HEK293 (cell line): ENCODE measurements at regions not wholly inside any gene's neighbourhood (a gene's known extent, or its start where the extent isn't known, plus 50 kb on each side); places are given as distances from the start of the nearest gene placed in this dataset.

ENCODE experiments used
- CTCF ChIA-PET: fragments of 350-600 bp; formaldehyde crosslinking; extraction: SDS; loops from one replicate; lab custom pipeline; 2021; ENCODE audit warnings: antibody characterized with exemption; lab: Yijun Ruan, JAX
- POLR2A ChIA-PET: fragments of 300-600 bp; formaldehyde crosslinking; extraction: SDS; loops from one replicate; lab custom pipeline; 2020; ENCODE audit warnings: antibody characterized with exemption, inconsistent platforms; lab: Yijun Ruan, JAX
- H3K27ac ChIP-seq: fragments of 200-500 bp; sonication (Bioruptor generic); 2 replicates; pipeline ENCODE4 v1.5.1; 2014; ENCODE audit warnings: low read depth, low read length, control low read depth, inconsistent platforms; ENCODE audit errors: extremely low read depth
- H3K36me3 ChIP-seq, 2 experiments: fragments of 200-500 bp in 1 of 2; sonication (Bioruptor generic) in 1 of 2; 1 replicate in 1 of 2; 2 replicates in 1 of 2; pipeline ENCODE4 v1.5.1; 2014 to 2017; ENCODE audit warnings: inconsistent platforms in 2 of 2, low read length in 2 of 2; ENCODE audit not compliant: control insufficient read depth in 2 of 2, insufficient read depth in 1 of 2
- H3K4me1 ChIP-seq: fragments of 200-500 bp; sonication (Bioruptor generic); 2 replicates; pipeline ENCODE4 v1.5.1; 2014; ENCODE audit warnings: mild to moderate bottlenecking, low read length, inconsistent platforms; ENCODE audit not compliant: control insufficient read depth, insufficient read depth
- H3K4me3 ChIP-seq: 2 replicates; pipeline ENCODE4 v1.5.1; 2011; ENCODE audit warnings: low read depth, mild to moderate bottlenecking, control low read depth, low read length, moderate library complexity
- H3K9me3 ChIP-seq: fragments of 200-500 bp; sonication (Bioruptor generic); 2 replicates; pipeline ENCODE4 v1.5.1; 2014; ENCODE audit warnings: low read depth, low read length, inconsistent platforms; ENCODE audit not compliant: control insufficient read depth, insufficient read depth
- BCL11B ChIP-seq: fragments of 450-650 bp; formaldehyde crosslinking; IDR thresholded peaks from 2 replicates; pipeline ENCODE4 v1.5.1; 2016; ENCODE audit warnings: low read depth, missing biosample characterization, missing genetic modification characterization
- CTCF ChIP-seq: fragments of 450-650 bp; formaldehyde crosslinking; IDR thresholded peaks from 2 replicates; pipeline ENCODE4 v1.5.1; 2016; ENCODE audit warnings: missing biosample characterization, missing genetic modification characterization
- KLF9 ChIP-seq: fragments of 450-650 bp; formaldehyde crosslinking; IDR thresholded peaks from 2 replicates; pipeline ENCODE4 v1.5.1; 2016; ENCODE audit warnings: missing biosample characterization, missing genetic modification characterization, low read depth
- PRDM4 ChIP-seq: fragments of 450-650 bp; formaldehyde crosslinking; IDR thresholded peaks from 2 replicates; pipeline ENCODE4 v1.5.1; 2017; ENCODE audit warnings: missing biosample characterization, missing genetic modification characterization
- PRDM6 ChIP-seq: fragments of 450-650 bp; formaldehyde crosslinking; IDR thresholded peaks from 2 replicates; pipeline ENCODE4 v1.5.1; 2017; ENCODE audit warnings: missing biosample characterization, missing genetic modification characterization
- ZIC2 ChIP-seq: fragments of 450-650 bp; formaldehyde crosslinking; IDR thresholded peaks from 2 replicates; pipeline ENCODE4 v1.5.1; 2016; ENCODE audit warnings: missing biosample characterization, missing genetic modification characterization
- ZNF148 ChIP-seq: fragments of 450-650 bp; formaldehyde crosslinking; IDR thresholded peaks from 2 replicates; pipeline ENCODE4 v1.5.0; 2017; ENCODE audit warnings: missing biosample characterization, missing genetic modification characterization, borderline replicate concordance
- ZNF19 ChIP-seq: fragments of 450-650 bp; formaldehyde crosslinking; IDR thresholded peaks from 2 replicates; pipeline ENCODE4; 2016; ENCODE audit warnings: missing biosample characterization, missing genetic modification characterization, low read depth
- ZNF394 ChIP-seq: fragments of 450-650 bp; formaldehyde crosslinking; IDR thresholded peaks from 2 replicates; pipeline ENCODE4 v1.5.1; 2016; ENCODE audit warnings: missing biosample characterization, missing genetic modification characterization, mild to moderate bottlenecking, moderate library complexity, borderline replicate concordance
- ZNF530 ChIP-seq: fragments of 450-650 bp; formaldehyde crosslinking; IDR thresholded peaks from 2 replicates; pipeline ENCODE4 v1.5.1; 2016; ENCODE audit warnings: low read depth, missing biosample characterization, missing genetic modification characterization
- ZNF555 ChIP-seq: fragments of 450-650 bp; formaldehyde crosslinking; conservative IDR thresholded peaks from 2 replicates; pipeline ENCODE4 v1.5.1; 2017; ENCODE audit warnings: missing biosample characterization, mild to moderate bottlenecking, missing genetic modification characterization, inconsistent platforms
- ZNF626 ChIP-seq: fragments of 450-650 bp; sonication (Bioruptor Pico); formaldehyde crosslinking; IDR thresholded peaks from 2 replicates; pipeline ENCODE4 v1.5.1; 2018; ENCODE audit warnings: missing biosample characterization, missing genetic modification characterization, inconsistent platforms
- ZNF660 ChIP-seq: fragments of 450-650 bp; IDR thresholded peaks from 2 replicates; pipeline ENCODE4 v1.5.1; 2018; ENCODE audit warnings: missing biosample characterization, mild to moderate bottlenecking, missing genetic modification characterization
- ZNF785 ChIP-seq: fragments of 450-650 bp; formaldehyde crosslinking; IDR thresholded peaks from 2 replicates; pipeline ENCODE4 v1.5.1; 2016; ENCODE audit warnings: missing biosample characterization, missing genetic modification characterization
- ZXDB ChIP-seq: fragments of 450-650 bp; formaldehyde crosslinking; IDR thresholded peaks from 2 replicates; pipeline ENCODE4 v1.5.1; 2016; ENCODE audit warnings: missing biosample characterization, missing genetic modification characterization
- TF ChIP-seq, protein P1 (sequence below): fragments of 450-650 bp; formaldehyde crosslinking; conservative IDR thresholded peaks from 2 replicates; pipeline ENCODE4 v1.5.1; 2016; ENCODE audit warnings: low read depth, missing biosample characterization, missing genetic modification characterization
- TF ChIP-seq, protein P2 (sequence below): fragments of 450-650 bp; formaldehyde crosslinking; IDR thresholded peaks from 2 replicates; pipeline ENCODE4; 2016; ENCODE audit warnings: missing biosample characterization, missing genetic modification characterization

DNA sequence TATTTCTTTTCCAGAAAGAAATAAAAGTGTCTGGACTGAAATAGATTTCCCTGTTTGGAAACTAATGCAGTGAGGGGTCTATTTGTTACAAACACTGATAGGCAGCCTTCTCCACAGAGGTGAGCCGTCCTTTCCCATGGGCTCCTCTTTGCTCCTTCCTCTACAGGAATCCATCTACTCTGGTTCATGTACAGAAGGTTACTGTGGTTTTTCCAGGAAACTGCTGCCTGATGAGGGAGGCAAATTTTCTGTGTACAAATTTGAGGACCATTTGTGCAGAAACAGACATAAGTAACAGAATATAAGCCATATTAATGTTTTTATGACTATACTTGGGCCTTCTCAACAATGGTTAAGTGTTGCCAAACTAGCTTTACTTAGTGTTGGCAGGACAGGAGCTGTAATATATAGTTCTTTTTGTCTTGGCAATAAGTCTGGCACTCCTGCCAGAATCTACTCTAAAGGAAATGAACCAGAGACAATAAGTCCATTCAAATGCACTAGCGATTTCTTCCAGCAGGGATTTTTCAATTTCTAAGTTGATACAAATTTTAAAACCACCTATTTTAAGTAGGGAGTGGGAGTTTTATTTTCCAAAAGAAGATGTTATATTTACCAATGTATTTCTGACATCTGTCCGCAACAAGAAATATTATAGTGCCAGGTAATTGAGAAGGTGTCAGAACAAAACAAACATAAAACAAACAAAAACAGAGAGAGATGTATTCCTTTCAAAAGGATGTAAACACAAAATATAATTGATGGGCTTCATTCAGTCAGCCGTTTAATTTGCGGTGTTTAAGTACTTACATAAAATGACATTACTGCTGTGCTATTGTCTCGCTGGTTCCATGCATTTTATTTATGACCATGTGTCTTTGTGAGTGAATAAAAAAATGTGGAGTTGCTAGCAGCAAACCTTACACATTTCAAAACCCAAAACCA is 91.0 kb upstream of the NFE2L3 start (continued):
- TF ChIP-seq ZNF148 (tag by site-specific recombination) (peak; percentile 92; the same call in 1 of the 2 replicates), ZNF394 (tag by site-specific recombination) (no peak), KLF9 (tag by site-specific recombination) (no peak), ZNF555 (no peak), ZNF785 (tag by site-specific recombination) (no peak), CTCF (tag by site-specific recombination) (no peak), PRDM4 (peak; percentile 80; the same call in 1 of the 2 replicates), ZNF626 (tag by site-specific recombination) (no peak), ZNF530 (no peak), ZXDB (tag by site-specific recombination) (0 out of 2 replicates have a peak, but pooled peaks have one; percentile 31)

- POLR2A ChIA-PET, result no interaction called here
- CTCF ChIA-PET, result interaction anchor here (0.6 to 1.5 kb wide), 10 partner anchors 11 to 1544 kb away, joined by 3 to 7 read pairs (median 3); no protein-coding TSS in a partner anchor
- 0 out of 2 replicates have a peak, but pooled peaks have one; percentile 2 for TF ChIP-seq PRDM6 (tag by site-specific recombination)
- TF ChIP-seq ZIC2 (tag by site-specific recombination), result peak; percentile 96
- TF ChIP-seq, protein P1, sequence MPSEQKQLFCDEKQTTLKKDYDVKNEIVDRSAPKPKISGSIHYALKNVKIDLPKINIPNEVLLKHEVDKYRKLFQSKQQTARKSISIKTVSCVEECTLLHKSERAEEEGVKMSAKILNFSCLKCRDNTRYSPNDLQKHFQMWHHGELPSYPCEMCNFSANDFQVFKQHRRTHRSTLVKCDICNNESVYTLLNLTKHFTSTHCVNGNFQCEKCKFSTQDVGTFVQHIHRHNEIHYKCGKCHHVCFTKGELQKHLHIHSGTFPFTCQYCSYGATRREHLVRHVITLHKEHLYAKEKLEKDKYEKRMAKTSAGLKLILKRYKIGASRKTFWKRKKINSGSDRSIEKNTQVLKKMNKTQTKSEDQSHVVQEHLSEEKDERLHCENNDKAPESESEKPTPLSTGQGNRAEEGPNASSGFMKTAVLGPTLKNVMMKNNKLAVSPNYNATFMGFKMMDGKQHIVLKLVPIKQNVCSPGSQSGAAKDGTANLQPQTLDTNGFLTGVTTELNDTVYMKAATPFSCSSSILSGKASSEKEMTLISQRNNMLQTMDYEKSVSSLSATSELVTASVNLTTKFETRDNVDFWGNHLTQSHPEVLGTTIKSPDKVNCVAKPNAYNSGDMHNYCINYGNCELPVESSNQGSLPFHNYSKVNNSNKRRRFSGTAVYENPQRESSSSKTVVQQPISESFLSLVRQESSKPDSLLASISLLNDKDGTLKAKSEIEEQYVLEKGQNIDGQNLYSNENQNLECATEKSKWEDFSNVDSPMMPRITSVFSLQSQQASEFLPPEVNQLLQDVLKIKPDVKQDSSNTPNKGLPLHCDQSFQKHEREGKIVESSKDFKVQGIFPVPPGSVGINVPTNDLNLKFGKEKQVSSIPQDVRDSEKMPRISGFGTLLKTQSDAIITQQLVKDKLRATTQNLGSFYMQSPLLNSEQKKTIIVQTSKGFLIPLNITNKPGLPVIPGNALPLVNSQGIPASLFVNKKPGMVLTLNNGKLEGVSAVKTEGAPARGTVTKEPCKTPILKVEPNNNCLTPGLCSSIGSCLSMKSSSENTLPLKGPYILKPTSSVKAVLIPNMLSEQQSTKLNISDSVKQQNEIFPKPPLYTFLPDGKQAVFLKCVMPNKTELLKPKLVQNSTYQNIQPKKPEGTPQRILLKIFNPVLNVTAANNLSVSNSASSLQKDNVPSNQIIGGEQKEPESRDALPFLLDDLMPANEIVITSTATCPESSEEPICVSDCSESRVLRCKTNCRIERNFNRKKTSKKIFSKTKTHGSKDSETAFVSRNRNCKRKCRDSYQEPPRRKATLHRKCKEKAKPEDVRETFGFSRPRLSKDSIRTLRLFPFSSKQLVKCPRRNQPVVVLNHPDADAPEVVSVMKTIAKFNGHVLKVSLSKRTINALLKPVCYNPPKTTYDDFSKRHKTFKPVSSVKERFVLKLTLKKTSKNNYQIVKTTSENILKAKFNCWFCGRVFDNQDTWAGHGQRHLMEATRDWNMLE (tag by site-specific recombination), result no peak
- TF ChIP-seq, protein P2, sequence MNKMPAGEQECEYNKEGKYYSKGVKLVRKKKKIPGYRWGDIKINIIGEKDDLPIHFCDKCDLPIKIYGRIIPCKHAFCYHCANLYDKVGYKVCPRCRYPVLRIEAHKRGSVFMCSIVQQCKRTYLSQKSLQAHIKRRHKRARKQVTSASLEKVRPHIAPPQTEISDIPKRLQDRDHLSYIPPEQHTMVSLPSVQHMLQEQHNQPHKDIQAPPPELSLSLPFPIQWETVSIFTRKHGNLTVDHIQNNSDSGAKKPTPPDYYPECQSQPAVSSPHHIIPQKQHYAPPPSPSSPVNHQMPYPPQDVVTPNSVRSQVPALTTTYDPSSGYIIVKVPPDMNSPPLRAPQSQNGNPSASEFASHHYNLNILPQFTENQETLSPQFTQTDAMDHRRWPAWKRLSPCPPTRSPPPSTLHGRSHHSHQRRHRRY (tag by site-specific recombination), result 0 out of 2 replicates have a peak, but pooled peaks have one; percentile 61
- TF ChIP-seq ZNF19, result no peak
- TF ChIP-seq BCL11B, result peak; percentile 42; the same call in 1 of the 2 replicates
- TF ChIP-seq ZNF660 (tag by site-specific recombination), result 0 out of 2 replicates have a peak, but pooled peaks have one; percentile 44
Measured at GRCh38 chr7:26061678-26062603, 90.1 kb upstream of the NFE2L3 start.

More at GRCh38 chr7:26061678-26062603, 90.1 kb upstream of the NFE2L3 start:
- Histone ChIP-seq H3K9me3 (no peaks in the 10 kb centered on the region), H3K4me3 (no peak overlapping the region), H3K4me1 (peaks cover 4% of the 10 kb centered on the region; the same call in 1 of the 2 replicates), H3K27ac (no peak overlapping the region), H3K36me3 (no peaks in the 10 kb centered on the region)
